ENCODE measurements at regions not wholly inside any gene's neighbourhood (a gene's known extent, or its start where the extent isn't known, plus 50 kb on each side); places are given as distances from the start of the nearest gene placed in this dataset.
A peak's percentile ranks its signal among the peaks of the same experiment; 100 is the strongest.

DNA sequence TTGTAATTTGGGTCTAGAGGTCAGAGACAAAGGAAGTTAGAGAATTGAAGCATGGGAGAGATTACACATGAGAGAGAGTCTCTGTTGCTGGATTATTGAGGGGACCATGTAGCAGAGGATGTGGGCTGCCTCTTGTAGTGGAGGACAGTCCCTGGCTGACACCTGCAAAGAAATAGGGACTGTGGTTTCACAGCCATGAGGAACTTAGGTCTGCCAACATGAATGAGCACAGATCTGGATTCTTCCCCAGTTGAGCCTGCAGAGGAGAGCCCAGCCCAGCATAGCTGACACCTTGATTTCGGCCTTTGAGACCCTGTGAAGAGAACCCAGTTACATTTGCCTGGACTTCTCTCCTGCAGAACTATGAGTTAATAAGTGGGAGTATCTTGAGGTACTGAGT lies 179.5 kb upstream of the TWIST2 start:
- FAIRE-seq (no peak), DNase-seq (ENCODE audit: insufficient read length, low spot score) (no peak)

DNA sequence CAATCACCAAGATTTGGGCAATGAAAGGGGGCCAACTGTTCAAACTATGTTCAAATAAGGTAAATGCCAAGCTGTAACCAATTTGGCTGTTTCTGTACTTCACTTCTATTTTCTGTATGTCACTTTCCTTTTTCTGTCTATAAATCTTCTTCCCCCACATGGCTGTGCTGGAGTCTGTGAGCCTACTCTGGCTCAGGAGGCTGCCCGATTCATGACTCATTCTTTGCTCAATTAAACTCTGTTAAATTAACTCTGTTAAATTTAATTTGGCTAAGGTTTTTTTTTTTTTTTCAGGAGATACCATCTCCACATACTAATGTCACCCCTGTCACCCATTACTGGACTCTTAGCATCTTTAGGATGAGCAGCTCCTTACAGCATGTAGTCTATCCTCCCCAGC lies 178.8 kb upstream of the TWIST2 start:
- no peak for DNase-seq (ENCODE audit: insufficient read length, low spot score)
- no peak for FAIRE-seq

DNA sequence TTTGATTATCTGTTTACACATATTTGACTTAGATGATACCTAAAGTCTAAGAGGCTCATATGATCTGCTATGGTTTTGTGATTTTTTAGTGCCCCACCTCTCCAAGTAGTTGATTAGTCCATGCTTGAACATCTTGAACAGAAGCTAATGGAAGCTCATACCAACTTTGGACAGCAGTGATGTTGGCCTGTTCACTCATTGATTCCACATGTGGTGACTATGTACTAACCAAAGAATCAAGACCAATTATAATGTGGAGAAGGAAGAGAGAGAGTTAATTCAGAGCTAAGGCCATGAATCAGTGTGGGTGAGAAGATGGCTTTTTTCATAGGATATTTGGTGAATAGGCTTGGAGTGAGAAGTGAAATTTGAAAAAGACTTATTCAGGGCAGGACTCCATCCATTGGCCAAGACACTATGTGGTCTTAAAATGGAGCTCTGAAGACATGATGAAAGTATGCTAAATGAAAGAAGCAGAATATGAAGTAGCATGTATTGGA lies 178.3 kb upstream of the TWIST2 start:
- no peak for FAIRE-seq
- no peak for DNase-seq (ENCODE audit: insufficient read length, low spot score)

GRCh38 chr2:238670111-238670585 lies 177.7 kb upstream of the TWIST2 start:
- DNase-seq (ENCODE audit: insufficient read length, low spot score) (no peak), FAIRE-seq (no peak)

- no peak for DNase-seq (ENCODE audit: insufficient read length, low spot score)
- no peak for FAIRE-seq
Observed at GRCh38 chr2:238682536-238682935, 165.3 kb upstream of the TWIST2 start.

DNA sequence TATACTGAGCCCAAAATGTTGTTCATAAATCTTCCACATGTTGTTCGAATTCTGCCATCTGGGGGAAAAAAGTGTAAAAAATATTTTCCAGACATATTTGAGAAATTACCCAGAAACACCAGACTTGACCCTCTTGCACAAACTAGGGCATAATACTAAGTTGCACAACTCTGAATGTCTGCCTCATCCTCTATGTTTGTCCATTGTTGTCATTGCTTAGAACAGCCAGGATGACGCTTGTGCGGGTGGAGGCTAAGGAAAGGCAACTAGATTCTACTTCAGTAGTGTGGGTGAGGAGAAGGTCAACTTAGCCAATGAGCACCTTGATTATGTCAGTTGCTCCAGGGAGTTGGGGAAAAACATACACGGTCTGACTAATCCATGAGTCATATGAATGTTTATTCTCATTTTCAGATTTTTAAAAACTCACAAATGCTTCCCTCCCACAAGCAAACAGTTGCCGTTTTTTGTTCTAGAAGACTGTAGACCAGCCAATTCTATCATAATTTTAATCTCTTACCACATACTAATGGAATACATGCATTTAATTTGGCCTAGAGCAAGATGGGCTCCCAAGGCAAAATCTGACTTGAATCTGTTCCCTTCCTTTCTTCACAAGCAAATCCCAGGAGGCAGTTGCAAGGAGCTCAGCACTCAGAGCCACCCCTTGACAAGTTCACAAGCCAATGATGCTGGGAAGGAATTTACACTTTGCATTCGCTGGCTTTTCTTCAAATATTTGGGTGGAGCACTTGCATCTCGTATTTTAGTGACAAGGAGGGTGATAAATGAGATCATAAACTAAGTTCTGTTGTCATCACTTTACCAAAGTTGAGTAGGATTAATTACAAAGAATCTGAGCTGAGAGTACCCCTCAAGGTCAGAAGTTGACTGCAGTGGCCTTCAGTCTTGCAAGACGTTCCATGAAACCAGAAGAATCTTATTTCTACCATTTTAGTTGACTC lies 163.2 kb upstream of the TWIST2 start:
- FAIRE-seq (peak; percentile 97), DNase-seq (ENCODE audit: insufficient read length, low spot score) (peak; percentile 94)

- DNase-seq (ENCODE audit: insufficient read length, low spot score): no peak
Observed at GRCh38 chr2:238685327-238685709, 162.6 kb upstream of the TWIST2 start.

GRCh38 chr2:238685713-238686112 lies 162.2 kb upstream of the TWIST2 start:
- DNase-seq (ENCODE audit: insufficient read length, low spot score) (no peak), FAIRE-seq (no peak)

More at GRCh38 chr2:238685327-238685709, 162.6 kb upstream of the TWIST2 start:
- no peak for FAIRE-seq

DNA sequence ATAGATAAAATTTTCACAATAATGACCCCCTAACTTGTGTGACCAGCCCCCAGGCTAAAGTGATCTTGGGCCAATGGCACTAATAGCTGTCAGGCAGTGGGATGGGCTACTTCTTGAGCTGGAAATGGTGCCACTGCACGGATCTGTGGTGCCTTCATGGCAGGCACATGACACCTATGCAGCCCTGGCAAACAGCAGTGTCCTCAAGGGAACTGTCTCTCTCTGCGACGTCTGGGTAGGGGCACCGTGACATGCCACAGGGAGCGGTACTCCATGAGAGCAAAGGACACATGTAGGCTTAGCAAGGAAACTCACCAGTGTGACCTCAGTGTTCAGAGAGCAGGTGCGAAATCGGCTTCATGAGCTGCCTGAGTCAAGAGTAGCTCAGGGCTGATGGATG lies 161.7 kb upstream of the TWIST2 start:
- FAIRE-seq (peak; percentile 44), DNase-seq (ENCODE audit: insufficient read length, low spot score) (no peak)

DNA sequence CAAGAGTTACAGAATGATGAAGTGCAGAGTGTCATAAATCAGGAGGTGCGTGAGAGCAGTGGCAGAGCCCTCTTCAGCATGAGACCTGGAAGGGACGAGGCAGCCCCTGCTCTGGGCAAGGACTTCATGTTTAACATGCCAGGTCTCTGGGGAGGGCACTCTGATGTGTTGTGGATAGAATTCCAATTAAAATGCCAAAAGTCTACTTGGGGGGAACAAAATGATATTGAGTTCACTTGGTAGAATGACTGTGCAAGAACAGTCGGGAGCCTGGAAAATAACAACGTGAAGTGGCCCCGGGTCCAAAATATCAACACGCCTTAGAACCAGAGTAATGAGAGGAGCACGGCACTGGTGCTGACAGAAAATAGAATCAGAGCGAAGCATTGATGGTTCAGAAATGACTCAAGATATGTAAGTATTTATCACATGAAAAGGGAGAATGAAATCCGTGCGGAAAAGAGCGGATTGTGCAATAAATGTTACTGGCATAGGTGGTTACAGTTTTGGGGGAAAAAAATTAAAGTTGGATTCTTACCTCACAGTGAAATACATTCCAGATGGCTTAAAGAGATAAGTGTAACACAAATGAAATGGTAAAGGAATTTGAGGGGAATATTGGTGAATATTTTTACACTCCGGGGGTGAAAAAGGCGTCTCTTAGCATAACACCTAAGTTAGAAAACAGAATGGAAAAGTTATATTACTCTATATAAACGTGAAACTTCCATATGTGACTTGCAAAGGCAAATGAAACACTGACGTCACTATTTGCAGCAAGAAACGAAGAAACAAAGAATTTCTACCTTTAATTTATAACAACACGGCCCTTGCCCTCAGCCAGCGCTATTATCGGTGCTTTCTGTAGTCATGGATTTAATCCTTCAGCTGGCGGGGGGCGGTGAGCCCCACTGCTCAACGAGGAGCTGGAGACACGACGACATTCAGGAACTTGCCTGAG lies 159.4 kb upstream of the TWIST2 start:
- FAIRE-seq: no peak

GRCh38 chr2:238689331-238689730 lies 158.6 kb upstream of the TWIST2 start:
- DNase-seq (ENCODE audit: insufficient read length, low spot score) (no peak), FAIRE-seq (no peak)

More for the DNA sequence above, 159.4 kb upstream of the TWIST2 start:
- DNase-seq (ENCODE audit: insufficient read length, low spot score): no peak

DNA sequence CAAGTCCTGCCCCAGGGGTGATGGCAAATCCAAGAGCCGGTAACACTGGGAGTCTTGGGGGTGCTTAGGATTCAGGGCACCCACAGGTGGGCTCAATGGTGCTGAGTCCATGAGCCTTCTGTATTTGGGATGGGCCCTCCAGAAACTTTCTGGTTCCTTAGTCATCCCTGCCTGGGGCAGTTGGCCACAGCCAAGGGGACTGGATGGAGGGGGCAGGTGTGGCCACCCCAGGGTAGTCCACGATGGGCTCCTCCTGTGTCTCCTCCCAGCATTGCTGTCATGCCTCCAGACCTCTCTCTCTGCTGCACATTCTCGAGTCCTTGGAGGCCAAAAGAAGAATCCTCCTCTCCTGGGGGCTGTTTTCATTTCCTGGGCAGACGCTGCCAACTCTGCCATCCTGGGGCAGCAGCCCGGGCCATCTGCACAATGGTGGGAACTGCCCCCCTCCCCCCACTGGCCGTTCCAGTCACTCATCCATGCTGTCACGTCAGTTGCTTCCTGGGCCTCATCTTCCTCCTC lies 158.0 kb upstream of the TWIST2 start:
- no peak for DNase-seq (ENCODE audit: insufficient read length, low spot score)
- FAIRE-seq: no peak

- DNase-seq (ENCODE audit: insufficient read length, low spot score) (no peak), FAIRE-seq (no peak)
Observed at GRCh38 chr2:238690511-238690910, 157.4 kb upstream of the TWIST2 start.

GRCh38 chr2:238691596-238692491 lies 156.0 kb upstream of the TWIST2 start:
- no peak for DNase-seq (ENCODE audit: insufficient read length, low spot score)
- FAIRE-seq: no peak

GRCh38 chr2:238692562-238692961 lies 155.3 kb upstream of the TWIST2 start:
- FAIRE-seq: no peak

GRCh38 chr2:238693337-238694093 lies 154.4 kb upstream of the TWIST2 start:
- no peak for FAIRE-seq
- DNase-seq (ENCODE audit: insufficient read length, low spot score): no peak

More at GRCh38 chr2:238692562-238692961, 155.3 kb upstream of the TWIST2 start:
- no peak for DNase-seq (ENCODE audit: insufficient read length, low spot score)

GRCh38 chr2:238694136-238694755 lies 153.6 kb upstream of the TWIST2 start:
- no peak for FAIRE-seq
- no peak for DNase-seq (ENCODE audit: insufficient read length, low spot score)

GRCh38 chr2:238694922-238695321 lies 153.0 kb upstream of the TWIST2 start:
- no peak for DNase-seq (ENCODE audit: insufficient read length, low spot score)
- FAIRE-seq: no peak
